ENCODE measurements at regions not wholly inside any gene's neighbourhood (a gene's known extent, or its start where the extent isn't known, plus 50 kb on each side); places are given as distances from the start of the nearest gene placed in this dataset.

GRCh38 chr14:81855007-81855406 lies 321.4 kb upstream of the SEL1L start:
- H3K9me3 ChIP-seq (ENCODE audit: control insufficient read depth, insufficient read depth, low read depth, low read length), result no peaks in the 10 kb centered on the region
- H3K27ac ChIP-seq (ENCODE audit: extremely low read depth, low read depth, low read length), result no peak overlapping the region
- H3K4me3 ChIP-seq (ENCODE audit: low read depth, low read length), result no peak overlapping the region
- POLR2A ChIA-PET, result no interaction called here
- no peak for TF ChIP-seq ZNF785 (tag by site-specific recombination; IDR thresholded peaks at IDR 0.05)
- CTCF ChIA-PET, result no interaction called here
- no peaks in the 10 kb centered on the region for H3K36me3 ChIP-seq (ENCODE audit: control insufficient read depth in 2 of 2, insufficient read depth in 1 of 2, low read length in 2 of 2)
- H3K4me1 ChIP-seq (ENCODE audit: control insufficient read depth, insufficient read depth, low read length), result no peaks in the 10 kb centered on the region

- Histone ChIP-seq H3K36me3 (ENCODE audit: control insufficient read depth in 2 of 2, insufficient read depth in 1 of 2, low read length in 2 of 2) (no peaks in the 10 kb centered on the region), H3K4me3 (ENCODE audit: low read depth, low read length) (no peak overlapping the region), H3K27ac (ENCODE audit: extremely low read depth, low read depth, low read length) (no peak overlapping the region), H3K4me1 (ENCODE audit: control insufficient read depth, insufficient read depth, low read length) (no peaks in the 10 kb centered on the region), H3K9me3 (ENCODE audit: control insufficient read depth, insufficient read depth, low read depth, low read length) (no peaks in the 10 kb centered on the region)
- ChIA-PET CTCF (no interaction called here), POLR2A (no interaction called here)
- no peak for TF ChIP-seq SALL2 (tag by site-specific recombination; IDR thresholded peaks at IDR 0.05; ENCODE audit: borderline replicate concordance)
- TF ChIP-seq YY1 (tag by site-specific recombination; IDR thresholded peaks at IDR 0.05), result no peak
These were observed 325.4 kb upstream of the SEL1L start for GRCh38 chr14:81859046-81859445.

GRCh38 chr14:81868172-81868571 lies 334.5 kb upstream of the SEL1L start:
- POLR2A ChIA-PET, result no interaction called here
- no peak overlapping the region for H3K27ac ChIP-seq (ENCODE audit: extremely low read depth, low read depth, low read length)
- no peaks in the 10 kb centered on the region for H3K36me3 ChIP-seq (ENCODE audit: control insufficient read depth in 2 of 2, insufficient read depth in 1 of 2, low read length in 2 of 2)
- H3K9me3 ChIP-seq (ENCODE audit: control insufficient read depth, insufficient read depth, low read depth, low read length), result no peaks in the 10 kb centered on the region
- H3K4me3 ChIP-seq (ENCODE audit: low read depth, low read length), result no peak overlapping the region
- no peaks in the 10 kb centered on the region for H3K4me1 ChIP-seq (ENCODE audit: control insufficient read depth, insufficient read depth, low read length)
- TF ChIP-seq MEIS1 (CRISPR knock-in tag; IDR thresholded peaks at IDR 0.05; ENCODE audit: borderline replicate concordance) (no peak), ZNF792 (tag by site-specific recombination; IDR thresholded peaks at IDR 0.05) (no peak), ZNF561 (tag by site-specific recombination; IDR thresholded peaks at IDR 0.05; ENCODE audit: borderline replicate concordance) (no peak), ZNF549 (tag by site-specific recombination; IDR thresholded peaks at IDR 0.05) (no peak), HOXA7 (CRISPR knock-in tag; IDR thresholded peaks at IDR 0.05; ENCODE audit: borderline replicate concordance) (no peak), YY1 (tag by site-specific recombination; IDR thresholded peaks at IDR 0.05) (no peak)
- CTCF ChIA-PET, result no interaction called here

- H3K9me3 ChIP-seq (ENCODE audit: control insufficient read depth, insufficient read depth, low read depth, low read length), result no peaks in the 10 kb centered on the region
- no peaks in the 10 kb centered on the region for H3K36me3 ChIP-seq (ENCODE audit: control insufficient read depth in 2 of 2, insufficient read depth in 1 of 2, low read length in 2 of 2)
- CTCF ChIA-PET, result no interaction called here
- no peak overlapping the region for H3K4me3 ChIP-seq (ENCODE audit: low read depth, low read length)
- no peaks in the 10 kb centered on the region for H3K4me1 ChIP-seq (ENCODE audit: control insufficient read depth, insufficient read depth, low read length)
- H3K27ac ChIP-seq (ENCODE audit: extremely low read depth, low read depth, low read length), result no peak overlapping the region
- TF ChIP-seq ZNF776 (tag by site-specific recombination; IDR thresholded peaks at IDR 0.05; ENCODE audit: borderline replicate concordance) (no peak), ZNF555 (tag by site-specific recombination; conservative IDR thresholded peaks at IDR 0.05) (no peak), ZNF677 (tag by site-specific recombination; IDR thresholded peaks at IDR 0.05) (no peak), ZNF423 (tag by site-specific recombination; IDR thresholded peaks at IDR 0.05) (no peak), ZNF621 (tag by site-specific recombination; IDR thresholded peaks at IDR 0.05) (no peak), ZNF416 (tag by site-specific recombination; IDR thresholded peaks at IDR 0.05) (no peak), ZNF645 (tag by site-specific recombination; IDR thresholded peaks at IDR 0.05) (no peak), REPIN1 (tag by site-specific recombination; IDR thresholded peaks at IDR 0.05; ENCODE audit: low read depth) (no peak), ZNF341 (tag by site-specific recombination; IDR thresholded peaks at IDR 0.05; ENCODE audit: low read depth) (no peak), SP3 (tag by site-specific recombination; IDR thresholded peaks at IDR 0.05) (no peak), KLF8 (tag by site-specific recombination; IDR thresholded peaks at IDR 0.05) (no peak), ZNF223 (tag by site-specific recombination; IDR thresholded peaks at IDR 0.05) (no peak), ZNF561 (tag by site-specific recombination; IDR thresholded peaks at IDR 0.05; ENCODE audit: borderline replicate concordance) (no peak), ZNF558 (tag by site-specific recombination; IDR thresholded peaks at IDR 0.05) (no peak)
- POLR2A ChIA-PET, result no interaction called here
These were observed 338.1 kb upstream of the SEL1L start for GRCh38 chr14:81871706-81872105.
